BE2C (cell line): ENCODE measurements at regions not wholly inside any gene's neighbourhood (a gene's known extent, or its start where the extent isn't known, plus 50 kb on each side); places are given as distances from the start of the nearest gene placed in this dataset.
A peak's percentile ranks its signal among the peaks of the same experiment; 100 is the strongest.

ENCODE experiments used
- DNase-seq: peaks from one replicate; pipeline ENCODE4 v3.0.0-alpha.2; 2020
- H3K27me3 ChIP-seq: fragments of 250-450 bp; sonication (Bioruptor Pico); 2 replicates; pipeline ENCODE4 v1.5.1; 2020; ENCODE audit warnings: mild to moderate bottlenecking
- H3K36me3 ChIP-seq: fragments of 250-450 bp; sonication (Bioruptor Pico); 2 replicates; pipeline ENCODE4 v1.5.1; 2020; ENCODE audit warnings: mild to moderate bottlenecking
- H3K4me1 ChIP-seq: fragments of 250-450 bp; sonication (Bioruptor Pico); 2 replicates; pipeline ENCODE4 v1.5.1; 2020
- H3K4me3 ChIP-seq: 2 replicates; pipeline ENCODE4 v1.5.1; 2011; ENCODE audit warnings: low read depth, low read length
- H3K9me3 ChIP-seq: fragments of 250-450 bp; sonication (Bioruptor Pico); 2 replicates; pipeline ENCODE4 v1.5.1; 2020
- CTCF ChIP-seq: IDR thresholded peaks from 2 replicates; pipeline ENCODE4 v1.5.1; 2012; ENCODE audit warnings: mild to moderate bottlenecking, low read depth, low read length

DNA sequence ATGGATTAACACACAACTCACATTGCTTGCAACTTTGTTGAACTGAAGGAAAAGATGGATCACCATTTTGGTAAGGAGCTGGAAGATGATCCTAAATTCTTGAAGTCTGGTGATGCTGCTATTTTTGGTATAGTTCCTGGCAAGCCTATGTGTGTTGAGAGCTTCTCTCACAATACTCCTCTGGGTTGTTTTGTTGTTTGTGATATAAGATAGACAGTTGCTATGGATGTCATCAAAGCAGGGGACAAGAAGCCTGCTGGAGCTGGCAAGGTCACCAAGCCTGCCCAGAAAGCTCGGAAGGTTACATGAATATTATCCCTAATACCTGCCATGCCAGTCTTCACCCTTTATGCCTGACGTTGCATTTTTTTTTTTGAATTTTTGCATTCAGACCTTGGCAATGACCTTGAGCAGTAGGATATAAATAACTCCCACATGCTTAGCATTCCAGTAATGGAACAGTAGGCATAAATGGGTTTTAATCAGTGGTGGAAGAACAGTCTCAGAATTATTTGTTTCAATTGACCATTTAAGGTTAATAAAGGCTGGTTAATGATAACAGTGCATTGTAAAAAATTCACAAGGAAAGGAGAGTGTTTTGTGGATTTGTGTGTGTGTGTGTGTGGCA lies 129.0 kb upstream of the SEL1L start:
- Histone ChIP-seq H3K36me3 (no peaks in the 10 kb centered on the region), H3K9me3 (no peaks in the 10 kb centered on the region), H3K4me1 (no peaks in the 10 kb centered on the region), H3K27me3 (no peaks in the 10 kb centered on the region), H3K4me3 (no peak overlapping the region)
- TF ChIP-seq CTCF, result no peak
- DNase-seq, result no peak

- no peaks in the 10 kb centered on the region for H3K9me3 ChIP-seq
- no peaks in the 10 kb centered on the region for H3K36me3 ChIP-seq
- TF ChIP-seq CTCF, result no peak
- no peaks in the 10 kb centered on the region for H3K27me3 ChIP-seq
- no peak overlapping the region for H3K4me3 ChIP-seq
- DNase-seq, result no peak
- no peaks in the 10 kb centered on the region for H3K4me1 ChIP-seq
Measured at GRCh38 chr14:81668626-81669274, 135.1 kb upstream of the SEL1L start.

GRCh38 chr14:81669308-81669707 lies 135.7 kb upstream of the SEL1L start:
- Histone ChIP-seq H3K9me3 (no peaks in the 10 kb centered on the region), H3K36me3 (no peaks in the 10 kb centered on the region), H3K27me3 (no peaks in the 10 kb centered on the region), H3K4me3 (no peak overlapping the region), H3K4me1 (no peaks in the 10 kb centered on the region)
- TF ChIP-seq CTCF, result no peak
- peak; percentile 21 for DNase-seq

DNA sequence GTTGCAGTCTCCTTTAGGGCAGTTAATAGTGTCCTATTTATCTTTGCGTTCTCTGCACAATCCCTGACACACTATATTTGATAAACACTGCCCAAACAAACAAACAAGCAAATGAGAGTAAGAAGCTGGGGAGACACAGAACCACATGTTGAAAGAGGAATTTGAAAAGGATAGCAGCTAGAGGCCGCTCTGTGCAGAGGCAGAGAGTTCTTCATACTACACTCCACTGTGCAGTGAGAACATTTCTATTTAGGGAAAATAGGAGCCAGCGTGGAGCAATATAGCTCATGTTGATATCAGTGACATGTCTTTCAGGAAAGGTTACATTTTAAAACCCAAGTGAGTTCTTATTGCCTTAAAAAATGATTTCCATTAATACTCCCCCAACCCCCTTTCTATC lies 140.3 kb upstream of the SEL1L start:
- no peaks in the 10 kb centered on the region for H3K9me3 ChIP-seq
- H3K36me3 ChIP-seq, result no peaks in the 10 kb centered on the region
- TF ChIP-seq CTCF, result no peak
- no peak overlapping the region for H3K4me3 ChIP-seq
- DNase-seq, result no peak
- H3K4me1 ChIP-seq, result no peaks in the 10 kb centered on the region
- no peaks in the 10 kb centered on the region; the same call in 1 of the 2 replicates for H3K27me3 ChIP-seq

- no peak for TF ChIP-seq CTCF
- H3K36me3 ChIP-seq, result no peaks in the 10 kb centered on the region
- no peak overlapping the region for H3K4me3 ChIP-seq
- H3K27me3 ChIP-seq, result peaks cover 1% of the 10 kb centered on the region; the same call in 1 of the 2 replicates
- no peaks in the 10 kb centered on the region for H3K9me3 ChIP-seq
- DNase-seq, result no peak
- no peaks in the 10 kb centered on the region for H3K4me1 ChIP-seq
Measured at GRCh38 chr14:81676395-81676794, 142.7 kb upstream of the SEL1L start.

- DNase-seq, result no peak
- peaks cover 3% of the 10 kb centered on the region; the same call in 1 of the 2 replicates for H3K27me3 ChIP-seq
- H3K9me3 ChIP-seq, result no peaks in the 10 kb centered on the region
- no peaks in the 10 kb centered on the region for H3K36me3 ChIP-seq
- no peak for TF ChIP-seq CTCF
- no peaks in the 10 kb centered on the region for H3K4me1 ChIP-seq
- H3K4me3 ChIP-seq, result no peak overlapping the region
Measured at GRCh38 chr14:81676879-81677278, 143.2 kb upstream of the SEL1L start.
